ENCODE measurements at regions not wholly inside any gene's neighbourhood (a gene's known extent, or its start where the extent isn't known, plus 50 kb on each side); places are given as distances from the start of the nearest gene placed in this dataset.

- no peak for TF ChIP-seq CTCF (conservative IDR thresholded peaks at IDR 0.05; ENCODE audit: low read length)
- no peak for TF ChIP-seq EZH2phosphoT487 (IDR thresholded peaks at IDR 0.05; ENCODE audit: borderline replicate concordance)
Observed at GRCh38 chr11:122426073-122426472, 229.4 kb upstream of the UBASH3B start.

Measured in Loucy (cell line).